Lower leg skin (tissue), 3 donors: ENCODE measurements at regions not wholly inside any gene's neighbourhood (a gene's known extent, or its start where the extent isn't known, plus 50 kb on each side); places are given as distances from the start of the nearest gene placed in this dataset.

Experiments
- CTCF ChIP-seq, 3 donors: fragments of 450-650 bp; IDR thresholded peaks; one replicate each; pipeline ENCODE4 v1.5.1; 2016; ENCODE audit warnings: antibody characterized with exemption in 3 of 3, mild to moderate bottlenecking in 3 of 3, moderate library complexity in 2 of 3
- POLR2A ChIP-seq, 2 donors: fragments of 450-650 bp; IDR thresholded peaks; one replicate each; pipeline ENCODE4 v1.6.1; 2016 to 2017; ENCODE audit warnings: antibody characterized with exemption in 2 of 2, mild to moderate bottlenecking in 1 of 2, moderate library complexity in 1 of 2

DNA sequence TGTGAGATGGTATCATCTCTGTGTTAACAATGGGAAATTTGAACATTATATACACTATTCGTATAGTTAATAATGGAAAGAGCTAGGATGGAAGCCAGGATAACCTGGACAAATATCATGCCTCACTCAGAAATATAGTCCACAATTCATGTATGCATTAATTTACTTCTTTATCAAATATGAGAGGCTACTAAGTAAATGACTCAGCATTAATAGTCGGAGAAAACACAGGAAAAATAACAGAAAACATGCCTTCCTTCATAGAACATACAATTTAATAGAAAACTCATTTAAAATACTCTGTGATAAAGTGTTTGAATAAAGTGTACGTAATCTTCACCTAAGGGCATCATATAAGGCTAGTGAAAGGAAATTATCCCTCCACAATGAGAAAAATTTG is 383.4 kb upstream of the SLITRK5 start:
- TF ChIP-seq CTCF (IDR thresholded peaks at IDR 0.05): no peak
- TF ChIP-seq POLR2A (IDR thresholded peaks at IDR 0.05): no peak
